ENCODE measurements at regions not wholly inside any gene's neighbourhood (a gene's known extent, or its start where the extent isn't known, plus 50 kb on each side); places are given as distances from the start of the nearest gene placed in this dataset.
"Not testable (repeated sequence)": the region's sequence is repeated elsewhere in the genome, so short reads cannot be mapped to it uniquely, and the experiment has no call there.

DNA sequence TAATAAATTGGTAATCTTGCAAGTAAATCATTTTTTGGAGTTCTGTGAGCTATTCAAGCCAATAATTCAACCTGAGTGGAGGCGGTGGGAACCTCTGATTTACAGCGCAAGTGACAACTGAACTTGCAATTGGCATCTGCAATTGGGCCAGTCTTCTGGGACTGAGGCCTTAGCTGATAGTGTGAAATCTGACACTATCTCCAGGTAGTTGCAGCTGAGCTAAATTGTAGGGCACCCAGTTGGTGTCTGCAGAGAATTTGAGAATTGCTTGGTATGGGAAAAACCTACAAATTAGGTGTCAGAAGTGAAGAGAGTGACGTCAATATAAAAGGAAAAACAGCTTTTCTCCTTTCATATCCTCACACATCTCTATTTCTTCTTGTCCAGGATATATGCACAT is 1633.6 kb upstream of the GOT2 start:
- TF ChIP-seq, protein P1, sequence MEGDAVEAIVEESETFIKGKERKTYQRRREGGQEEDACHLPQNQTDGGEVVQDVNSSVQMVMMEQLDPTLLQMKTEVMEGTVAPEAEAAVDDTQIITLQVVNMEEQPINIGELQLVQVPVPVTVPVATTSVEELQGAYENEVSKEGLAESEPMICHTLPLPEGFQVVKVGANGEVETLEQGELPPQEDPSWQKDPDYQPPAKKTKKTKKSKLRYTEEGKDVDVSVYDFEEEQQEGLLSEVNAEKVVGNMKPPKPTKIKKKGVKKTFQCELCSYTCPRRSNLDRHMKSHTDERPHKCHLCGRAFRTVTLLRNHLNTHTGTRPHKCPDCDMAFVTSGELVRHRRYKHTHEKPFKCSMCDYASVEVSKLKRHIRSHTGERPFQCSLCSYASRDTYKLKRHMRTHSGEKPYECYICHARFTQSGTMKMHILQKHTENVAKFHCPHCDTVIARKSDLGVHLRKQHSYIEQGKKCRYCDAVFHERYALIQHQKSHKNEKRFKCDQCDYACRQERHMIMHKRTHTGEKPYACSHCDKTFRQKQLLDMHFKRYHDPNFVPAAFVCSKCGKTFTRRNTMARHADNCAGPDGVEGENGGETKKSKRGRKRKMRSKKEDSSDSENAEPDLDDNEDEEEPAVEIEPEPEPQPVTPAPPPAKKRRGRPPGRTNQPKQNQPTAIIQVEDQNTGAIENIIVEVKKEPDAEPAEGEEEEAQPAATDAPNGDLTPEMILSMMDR (IDR thresholded peaks at IDR 0.05): no peak
- no peak for TF ChIP-seq EP300 (IDR thresholded peaks at IDR 0.05)
- no peak for TF ChIP-seq POLR2AphosphoS5 (IDR thresholded peaks at IDR 0.05)
- no peak for TF ChIP-seq POLR2A (IDR thresholded peaks at IDR 0.05; ENCODE audit: low read depth)
- intact Hi-C loops (cut with DNase I): no loop called here
- H3K36me3 ChIP-seq: no peaks in the 10 kb centered on the region
- H3K27ac ChIP-seq (replicated peaks in 1 of 4): no peak overlapping the region
- H3K4me1 ChIP-seq: no peaks in the 10 kb centered on the region
- H3K4me3 ChIP-seq: no peak overlapping the region
- H3K9me3 ChIP-seq: no peaks in the 10 kb centered on the region
- DNase-seq (ENCODE audit: extremely low spot score): no peak
- no peaks in the 10 kb centered on the region for H3K27me3 ChIP-seq
- 78% methylated on average over 3 of the region's 3 CpGs for WGBS

DNA sequence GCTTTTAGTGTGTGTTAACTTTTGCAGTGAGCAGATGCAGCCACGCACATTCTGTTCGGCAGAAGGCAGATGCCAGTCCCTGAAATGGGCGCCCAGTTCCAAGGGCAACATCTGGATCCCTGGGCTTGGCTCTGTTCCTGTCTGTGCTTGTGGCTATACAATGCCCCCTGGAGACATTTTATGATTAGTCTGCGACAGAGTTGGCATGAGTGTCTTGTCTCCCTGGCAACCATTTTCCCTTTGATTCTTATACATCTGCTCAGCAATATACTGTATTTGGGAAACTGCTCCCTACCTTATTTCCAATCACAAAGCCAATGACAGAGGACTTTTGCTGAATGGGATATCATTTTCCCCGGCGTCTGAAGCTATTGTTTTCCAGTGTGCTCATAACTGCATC is 1629.5 kb upstream of the GOT2 start:
- no peaks in the 10 kb centered on the region for H3K4me1 ChIP-seq
- H3K27ac ChIP-seq (replicated peaks in 1 of 4): no peak overlapping the region
- no peak for DNase-seq (ENCODE audit: extremely low spot score)
- H3K4me3 ChIP-seq: no peak overlapping the region
- no peaks in the 10 kb centered on the region for H3K36me3 ChIP-seq
- H3K27me3 ChIP-seq: no peaks in the 10 kb centered on the region
- TF ChIP-seq EP300 (IDR thresholded peaks at IDR 0.05): no peak
- no peak for TF ChIP-seq POLR2A (IDR thresholded peaks at IDR 0.05; ENCODE audit: low read depth)
- TF ChIP-seq, protein P1 (IDR thresholded peaks at IDR 0.05): no peak
- TF ChIP-seq POLR2AphosphoS5 (IDR thresholded peaks at IDR 0.05): no peak
- H3K9me3 ChIP-seq: no peaks in the 10 kb centered on the region
- WGBS: 82% methylated on average over 6 of the region's 6 CpGs
- intact Hi-C loops (cut with DNase I): no loop called here

DNA sequence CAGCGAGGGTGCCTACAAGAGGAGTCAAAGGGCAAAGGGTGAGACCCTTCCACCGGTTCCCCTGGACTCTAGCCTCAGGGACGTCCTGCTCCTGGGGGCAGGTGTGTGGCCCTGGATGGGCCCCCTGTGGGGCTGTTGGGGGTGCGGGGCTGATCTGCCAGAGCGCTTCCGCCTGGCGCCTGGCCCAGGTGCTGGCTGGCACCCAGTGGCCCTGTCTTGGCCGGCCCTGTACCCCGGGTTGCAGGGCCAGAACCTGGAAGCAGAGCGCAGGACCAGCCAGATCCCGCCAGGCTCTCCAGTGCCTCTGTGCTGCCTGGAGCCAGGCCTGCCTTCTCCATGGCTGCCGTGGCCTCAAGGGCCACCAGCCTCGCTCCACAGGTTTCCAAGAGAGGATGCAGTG is 1625.8 kb upstream of the GOT2 start:
- H3K4me3 ChIP-seq; H3K4me1 ChIP-seq; H3K9me3 ChIP-seq; H3K27ac ChIP-seq (replicated peaks in 1 of 4); H3K27me3 ChIP-seq; DNase-seq (ENCODE audit: extremely low spot score); intact Hi-C loops (cut with DNase I); H3K36me3 ChIP-seq: not testable (repeated sequence)
- 97% methylated on average over 8 of the region's 13 CpGs for WGBS

DNA sequence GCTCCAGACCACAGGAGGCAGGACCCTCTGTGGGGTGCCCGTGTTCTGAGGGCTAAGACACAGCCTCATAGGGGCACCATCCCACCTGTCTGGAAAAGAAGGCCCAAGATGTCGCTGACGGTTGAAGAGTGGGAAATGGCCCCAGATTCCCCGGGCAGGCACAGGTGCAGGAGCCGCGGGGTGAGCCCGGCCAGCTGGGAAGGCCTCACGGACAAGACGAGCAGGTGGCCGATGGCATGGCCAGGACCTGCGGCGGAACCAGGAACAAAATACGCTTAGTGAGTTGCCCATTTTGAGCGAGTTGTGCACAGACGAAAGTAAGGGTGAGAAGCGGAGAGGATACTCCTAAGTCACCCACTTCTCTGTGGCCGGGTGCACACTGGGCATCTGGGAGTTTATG is 1625.3 kb upstream of the GOT2 start:
- WGBS: 86% methylated on average over 4 of the region's 17 CpGs
- H3K36me3 ChIP-seq; H3K27me3 ChIP-seq; DNase-seq (ENCODE audit: extremely low spot score); H3K4me3 ChIP-seq; H3K4me1 ChIP-seq; H3K27ac ChIP-seq (replicated peaks in 1 of 4); intact Hi-C loops (cut with DNase I); H3K9me3 ChIP-seq: not testable (repeated sequence)

DNA sequence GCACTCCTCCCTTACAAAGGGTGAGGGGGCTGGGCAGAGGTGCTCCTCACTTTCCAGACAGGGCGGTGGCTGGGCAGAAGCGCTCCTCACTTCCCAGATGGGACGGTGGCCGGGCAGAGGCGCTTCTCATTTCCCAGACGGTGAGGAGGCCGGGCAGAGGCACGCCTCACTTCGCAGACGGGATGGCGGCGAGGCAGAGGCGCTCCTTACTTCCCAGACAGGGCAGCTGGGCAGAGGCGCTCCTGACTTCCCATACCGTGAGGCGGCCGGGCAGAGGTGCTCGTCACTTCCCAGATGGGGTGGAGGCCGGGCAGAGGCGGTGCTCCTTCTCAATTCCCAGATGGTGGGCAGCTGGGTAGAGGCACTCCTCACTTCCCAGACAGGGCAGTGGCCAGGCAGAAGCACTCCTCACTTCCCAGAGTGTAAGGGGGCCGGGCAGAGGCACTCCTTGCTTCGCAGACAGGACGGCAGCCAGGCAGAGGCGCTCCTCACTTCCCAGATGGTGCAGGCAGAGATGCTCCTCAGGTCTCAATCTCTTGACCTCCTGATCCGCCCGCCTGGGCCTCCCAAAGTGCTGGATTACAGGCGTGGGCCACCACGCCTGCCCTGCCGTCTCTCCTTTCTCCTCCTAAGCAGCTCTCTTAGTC is 1623.9 kb upstream of the GOT2 start:
- H3K27me3 ChIP-seq; DNase-seq (ENCODE audit: extremely low spot score): not testable (repeated sequence)
- WGBS: 97% methylated on average over 14 of the region's 29 CpGs

DNA sequence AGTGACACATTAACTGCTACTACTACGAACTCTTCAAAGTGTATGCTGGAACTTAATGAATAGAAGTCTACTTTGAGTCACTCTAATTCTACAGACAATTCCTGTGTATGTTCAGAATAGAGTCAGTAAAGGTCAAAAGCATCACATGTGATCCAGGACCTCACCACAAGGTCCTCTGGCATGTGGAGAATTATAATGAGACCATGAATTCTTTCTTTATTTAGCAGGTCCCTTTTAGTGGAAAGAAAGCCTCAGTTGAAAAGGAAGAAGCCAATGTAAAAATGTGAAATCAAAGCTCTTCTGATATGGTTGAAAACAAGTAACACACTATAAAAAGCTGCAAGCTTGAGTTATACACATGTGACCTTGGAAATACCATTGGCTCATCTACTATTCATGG is 1612.1 kb upstream of the GOT2 start:
- no peak for TF ChIP-seq POLR2A (IDR thresholded peaks at IDR 0.05; ENCODE audit: low read depth)
- TF ChIP-seq, protein P1 (IDR thresholded peaks at IDR 0.05): no peak
- no peak for TF ChIP-seq POLR2AphosphoS5 (IDR thresholded peaks at IDR 0.05)
- no peak for TF ChIP-seq EP300 (IDR thresholded peaks at IDR 0.05)
- WGBS: 90% methylated on average over 1 of the region's 1 CpG
- Histone ChIP-seq H3K9me3 (no peaks in the 10 kb centered on the region), H3K4me3 (no peak overlapping the region), H3K4me1 (no peaks in the 10 kb centered on the region), H3K36me3 (no peaks in the 10 kb centered on the region), H3K27me3 (no peaks in the 10 kb centered on the region), H3K27ac (replicated peaks in 1 of 4) (no peak overlapping the region)
- DNase-seq (ENCODE audit: extremely low spot score): no peak
- intact Hi-C loops (cut with DNase I): no loop called here

More for the DNA sequence above, 1623.9 kb upstream of the GOT2 start:
- H3K9me3 ChIP-seq; H3K27ac ChIP-seq (replicated peaks in 1 of 4); H3K36me3 ChIP-seq; H3K4me3 ChIP-seq; intact Hi-C loops (cut with DNase I); H3K4me1 ChIP-seq: not testable (repeated sequence)
